Stimulated activated CD4-positive, alpha-beta T cell treated with anti-CD3 and anti-CD28 coated beads, Interleukin-1b, Interleukin-23, amount 100 ng/mL, for 48 hours (primary cell): ENCODE measurements at regions not wholly inside any gene's neighbourhood (a gene's known extent, or its start where the extent isn't known, plus 50 kb on each side); places are given as distances from the start of the nearest gene placed in this dataset.
"Not testable (repeated sequence)": the region's sequence is repeated elsewhere in the genome, so short reads cannot be mapped to it uniquely, and the experiment has no call there.

Source experiments
- DNase-seq: peaks from one replicate; pipeline ENCODE4 v3.0.0-alpha.2; 2020

DNA sequence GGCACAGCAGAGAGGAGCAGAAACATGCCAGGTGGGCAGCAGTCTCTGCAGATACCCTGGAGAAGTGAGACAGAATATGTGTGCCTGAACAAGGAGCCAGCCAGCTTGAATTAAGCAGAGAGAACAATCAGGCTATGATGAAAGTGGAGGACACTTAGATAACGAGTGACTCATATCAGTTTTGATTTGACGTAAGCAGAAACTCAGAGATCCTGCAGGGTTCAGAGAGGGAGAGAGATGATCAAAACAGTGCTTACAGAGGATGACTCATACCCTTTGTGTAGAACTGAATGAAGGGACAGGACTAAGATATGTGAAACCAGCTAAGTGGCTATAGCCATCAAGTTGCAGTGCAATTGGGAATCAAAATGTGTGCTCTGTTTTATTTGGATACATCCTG, 300.7 kb downstream of the TENT5A start:
- DNase-seq, result no peak

DNA sequence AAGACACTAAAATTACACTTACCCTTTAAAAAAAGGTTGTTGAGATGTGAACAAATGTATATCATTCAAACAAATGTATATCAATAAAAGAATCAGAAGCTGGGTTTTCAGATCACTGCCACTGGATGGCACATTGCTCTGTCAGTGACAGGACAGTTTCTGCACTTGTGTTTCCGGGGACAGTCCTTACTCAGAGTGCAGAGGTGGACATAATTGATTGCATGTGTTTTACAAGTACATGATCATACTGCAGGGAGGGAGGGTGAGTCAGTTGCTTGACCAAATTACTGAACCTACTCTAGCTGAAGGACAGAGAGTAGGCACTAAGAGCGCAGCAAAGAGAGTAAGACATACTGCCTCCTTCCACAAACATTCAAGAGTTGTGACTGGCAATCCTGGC, 302.3 kb downstream of the TENT5A start:
- DNase-seq, result no peak

DNA sequence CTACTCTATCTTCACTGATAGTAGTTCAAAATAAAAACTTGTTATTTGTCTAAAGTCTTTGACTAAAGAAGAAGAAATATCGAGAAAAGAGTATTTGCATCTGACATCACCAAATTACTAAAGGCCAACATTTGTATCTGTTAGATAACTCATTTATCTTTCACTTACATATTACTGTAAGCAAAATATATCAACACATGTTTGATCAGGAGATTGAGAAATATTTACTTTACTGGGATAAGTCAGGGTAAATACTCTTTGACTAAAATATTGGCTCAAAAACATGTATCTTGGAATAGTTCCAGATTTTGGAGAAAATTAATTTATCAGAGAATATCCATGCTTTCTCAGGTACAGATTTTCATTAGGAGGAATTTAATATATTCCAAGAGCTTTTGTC, 306.0 kb downstream of the TENT5A start:
- DNase-seq, result no peak

DNA sequence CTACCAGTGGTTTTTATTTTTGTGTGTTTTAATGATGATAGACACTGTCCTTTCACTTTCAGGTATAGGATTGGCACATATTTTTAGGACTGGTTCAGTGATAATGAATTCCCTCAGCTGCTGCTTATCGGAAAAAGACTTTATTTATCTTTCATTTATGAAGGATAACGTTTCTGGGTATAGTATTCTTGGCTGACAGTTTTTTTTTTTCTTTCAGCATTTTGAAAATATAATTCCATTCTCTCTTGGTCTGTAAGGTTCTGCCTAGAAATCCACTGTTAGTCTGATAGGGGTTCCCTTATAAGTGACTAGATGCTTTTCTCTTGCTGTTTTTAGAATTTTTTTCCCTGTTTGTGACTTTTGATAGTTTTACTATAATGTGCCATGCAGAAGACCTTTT, 313.1 kb downstream of the TENT5A start:
- DNase-seq, result no peak

DNA sequence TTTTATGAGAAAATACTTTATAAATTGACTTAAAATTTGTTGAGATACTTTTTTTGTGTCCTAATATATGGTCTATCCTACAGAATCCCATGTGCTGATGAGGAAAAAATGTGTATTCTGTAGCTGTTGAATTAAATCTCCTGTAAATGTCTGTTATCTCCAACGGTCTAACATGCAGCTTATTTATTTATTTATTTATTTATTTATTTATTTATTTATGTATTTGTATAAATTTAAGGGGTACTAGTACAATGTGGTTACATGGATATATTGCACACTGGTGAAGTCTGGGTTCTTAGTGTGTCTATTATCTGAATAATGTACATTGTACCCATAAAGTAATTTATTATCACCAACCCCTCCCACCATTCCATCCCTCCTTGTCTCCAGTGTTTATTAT, 315.5 kb downstream of the TENT5A start:
- DNase-seq, result no peak

- no peak for DNase-seq
Observed at GRCh38 chr6:81413306-81413705, 339.2 kb downstream of the TENT5A start.

DNA sequence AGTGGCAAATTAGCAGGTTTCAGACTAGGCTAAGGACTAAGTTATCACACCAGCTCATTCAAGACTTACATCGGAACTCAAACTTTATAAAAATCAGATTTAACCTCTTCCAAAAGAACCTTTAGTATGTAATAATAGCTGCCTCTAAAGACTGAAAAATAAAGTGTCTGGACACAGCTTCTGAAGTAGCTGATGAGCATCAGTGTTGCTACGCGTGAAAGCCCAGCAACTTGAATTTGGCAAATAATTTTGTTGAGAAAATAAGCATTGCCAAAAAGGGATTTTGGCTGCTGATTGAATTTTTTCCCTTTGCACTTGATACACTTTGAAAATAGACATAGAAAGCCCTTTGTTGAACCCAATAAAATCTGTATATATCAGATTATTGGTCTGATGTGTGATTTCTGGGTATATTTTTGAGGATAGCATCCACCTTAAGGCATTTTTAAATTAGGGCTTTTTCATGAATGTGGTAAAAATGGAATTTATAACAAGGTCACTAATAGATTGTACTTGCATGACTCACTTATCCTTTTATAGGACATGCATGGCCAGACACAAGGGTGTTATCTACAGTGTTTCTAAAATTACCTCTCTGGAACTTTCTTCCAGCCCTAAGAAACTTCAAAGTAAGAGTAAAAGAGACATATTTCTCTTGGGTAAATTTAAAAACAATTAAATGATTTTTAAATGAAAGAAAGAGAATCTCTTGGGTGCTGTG, 350.4 kb downstream of the TENT5A start:
- no peak for DNase-seq

- no peak for DNase-seq
Observed at GRCh38 chr6:81396916-81397315, 355.6 kb downstream of the TENT5A start.

- no peak for DNase-seq
Observed at GRCh38 chr6:81387163-81387562, 365.3 kb downstream of the TENT5A start.

DNA sequence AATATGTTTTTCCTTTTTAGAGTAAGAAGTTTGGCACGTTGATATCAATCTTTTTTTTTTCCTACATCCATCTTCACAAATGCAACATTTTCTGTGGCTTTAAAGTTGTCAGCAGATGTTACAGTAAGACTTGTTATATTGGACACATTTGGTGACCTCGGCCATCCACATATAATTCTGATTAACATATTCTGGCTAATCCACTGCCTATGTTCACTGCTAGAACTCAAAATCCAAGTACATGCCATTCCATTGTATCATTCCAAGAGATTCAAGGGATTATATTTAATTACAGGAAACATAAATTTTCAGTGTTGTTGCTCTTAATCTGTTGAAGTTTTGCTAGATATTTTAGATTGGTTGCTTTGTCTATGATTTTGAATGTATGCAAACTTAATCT, 367.6 kb downstream of the TENT5A start:
- DNase-seq, result no peak

GRCh38 chr6:81383472-81383871, 369.0 kb downstream of the TENT5A start:
- no peak for DNase-seq

- DNase-seq, result no peak
Observed at GRCh38 chr6:81382852-81383251, 369.6 kb downstream of the TENT5A start.

- DNase-seq, result no peak
Observed at GRCh38 chr6:81381382-81381916, 371.0 kb downstream of the TENT5A start.

GRCh38 chr6:81380718-81381338, 371.7 kb downstream of the TENT5A start:
- no peak for DNase-seq

DNA sequence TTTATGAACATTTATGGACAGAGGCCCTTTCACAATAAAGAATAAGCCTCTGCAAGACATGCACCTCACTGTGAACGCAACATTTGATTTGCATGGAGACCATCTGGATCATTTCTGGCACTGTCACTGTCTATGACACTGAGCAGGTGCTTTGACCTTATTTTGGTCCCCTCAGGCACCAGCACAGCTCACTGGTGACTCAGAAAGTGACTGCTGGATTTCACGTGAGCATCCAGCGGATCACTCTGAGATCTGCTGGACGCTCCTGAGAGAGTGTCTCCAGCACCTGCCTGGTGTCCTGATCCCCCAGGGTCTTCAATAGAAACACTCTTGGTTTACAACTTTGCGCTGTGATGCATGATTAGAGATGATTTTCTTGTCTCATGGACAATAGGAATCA, 375.7 kb downstream of the TENT5A start:
- DNase-seq, result no peak

DNA sequence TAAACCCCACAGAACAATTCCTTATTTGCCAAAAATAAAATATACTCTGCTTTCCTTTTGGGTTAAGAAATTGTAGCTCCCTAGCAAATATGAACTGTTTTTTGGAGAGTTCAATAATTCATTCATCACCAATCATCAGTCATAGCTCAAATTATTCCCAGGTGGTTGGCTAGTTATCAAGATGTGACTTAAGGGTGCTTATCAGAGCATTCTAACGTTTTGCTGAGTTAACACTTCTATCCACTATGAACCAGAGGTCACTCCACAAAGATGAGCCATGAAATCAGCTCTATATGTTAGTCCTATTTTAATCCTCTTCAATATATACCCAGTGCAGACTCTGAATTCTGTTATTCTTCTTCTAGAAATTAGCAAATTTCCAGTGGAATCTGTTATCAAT, 379.1 kb downstream of the TENT5A start:
- no peak for DNase-seq

GRCh38 chr6:81371930-81372329, 380.6 kb downstream of the TENT5A start:
- no peak for DNase-seq

DNA sequence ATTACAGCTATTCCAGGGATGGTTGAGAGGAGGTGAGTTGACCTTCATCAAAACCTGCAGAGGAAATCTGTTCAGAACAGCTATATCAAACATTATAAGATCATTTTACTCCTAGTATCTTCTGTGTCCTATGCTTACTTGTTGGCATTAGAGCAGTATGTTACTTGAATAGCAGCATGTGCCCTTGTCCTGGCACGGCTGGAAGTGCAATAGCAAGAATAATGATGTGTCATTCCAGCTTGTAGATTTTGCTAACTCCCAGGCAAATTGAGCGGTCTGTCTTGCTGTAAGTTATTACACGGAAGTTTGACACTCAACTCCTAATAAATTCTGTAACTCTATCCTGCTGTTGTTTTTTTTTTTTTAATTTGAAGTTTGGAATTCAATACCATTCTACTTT, 385.5 kb downstream of the TENT5A start:
- DNase-seq, result no peak

DNA sequence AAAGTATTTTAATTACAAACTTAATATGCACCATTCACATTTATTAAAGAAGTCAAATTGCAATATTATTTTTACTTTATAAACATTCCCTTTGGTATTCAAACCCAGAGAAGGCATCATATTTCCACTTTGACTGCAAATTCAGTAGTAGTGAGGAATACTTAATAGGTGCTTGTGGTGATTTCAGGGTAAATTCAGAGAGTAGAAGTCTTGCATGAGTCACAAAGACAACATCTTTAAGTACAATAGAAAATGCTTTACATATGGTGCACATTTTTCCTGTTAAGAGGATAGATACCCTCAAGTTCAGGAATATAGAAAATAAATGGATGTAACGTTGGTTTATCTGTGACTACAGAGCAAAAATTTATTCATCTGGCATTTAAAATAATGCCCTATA, 390.2 kb downstream of the TENT5A start:
- DNase-seq, result no peak

DNA sequence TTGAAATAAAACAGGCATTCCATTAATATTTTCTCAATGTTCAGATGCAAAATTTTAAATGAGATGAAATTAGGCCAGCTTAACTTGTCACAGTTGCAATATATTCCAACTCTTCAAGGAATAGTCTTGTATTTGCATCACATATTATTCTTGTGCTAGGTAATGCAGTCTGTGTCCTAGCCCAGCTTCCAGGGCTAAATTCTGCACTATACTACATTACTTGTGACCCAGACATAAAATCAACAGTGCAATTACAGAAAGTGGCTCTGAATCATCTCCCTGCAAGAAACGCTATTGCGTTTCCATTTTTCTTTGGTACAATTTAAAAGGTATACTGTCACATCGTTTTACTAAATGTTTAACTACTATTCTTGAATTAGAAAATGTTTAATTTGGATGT, 399.2 kb downstream of the TENT5A start:
- DNase-seq, result no peak

- not testable (repeated sequence) for DNase-seq
Observed at GRCh38 chr6:81344026-81344425, 408.5 kb downstream of the TENT5A start.

- no peak for DNase-seq
Observed at GRCh38 chr6:81340946-81341345, 411.5 kb downstream of the TENT5A start.

- DNase-seq, result no peak
Observed at GRCh38 chr6:81331526-81331925, 421.0 kb downstream of the TENT5A start.

- no peak for DNase-seq
Observed at GRCh38 chr6:81328700-81329099, 423.8 kb downstream of the TENT5A start.
